CD4-positive, alpha-beta T cell treated with Interleukin-21 for 1 hour (primary cell): ENCODE measurements at regions not wholly inside any gene's neighbourhood (a gene's known extent, or its start where the extent isn't known, plus 50 kb on each side); places are given as distances from the start of the nearest gene placed in this dataset.
"Not testable (repeated sequence)": the region's sequence is repeated elsewhere in the genome, so short reads cannot be mapped to it uniquely, and the experiment has no call there.

Experiments used
- DNase-seq: peaks from one replicate; pipeline ENCODE4 v3.0.0-alpha.2; 2020

DNA sequence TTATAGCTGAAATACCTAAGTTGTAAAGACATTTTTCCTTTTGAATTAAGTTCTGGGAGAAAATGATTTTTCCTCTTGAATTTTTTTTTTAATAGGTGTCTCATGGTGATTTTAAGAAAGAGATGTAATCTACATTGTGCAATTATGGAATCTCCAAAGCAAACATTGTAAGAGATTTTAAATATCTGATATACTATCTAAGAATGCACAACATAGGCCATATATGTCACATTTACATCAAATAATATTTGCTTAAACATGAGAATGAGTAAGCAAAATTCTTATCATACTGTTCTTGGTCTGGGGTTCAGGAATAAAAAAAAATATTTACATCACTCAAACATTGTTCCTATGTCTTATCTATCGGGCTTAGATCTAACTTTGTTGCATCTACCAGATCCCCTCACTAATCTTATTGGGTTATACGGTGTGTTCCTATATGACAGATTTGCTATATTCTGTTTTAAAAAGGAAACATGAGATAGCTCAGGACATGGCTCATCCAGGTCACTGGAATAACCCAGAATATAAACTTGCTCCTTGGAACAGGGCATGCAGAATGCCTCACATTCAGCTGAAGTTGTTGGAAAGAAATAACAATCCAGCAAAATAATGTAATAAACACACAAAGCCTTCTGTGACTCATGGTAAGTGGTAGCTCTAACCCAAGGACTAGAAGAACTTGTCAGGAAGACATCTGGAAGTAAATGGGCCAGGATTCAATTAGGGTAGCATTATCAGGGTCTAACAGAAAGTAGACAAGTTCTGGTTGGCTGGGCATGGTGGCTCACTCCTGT lies 794.7 kb downstream of the IPMK start:
- no peak for DNase-seq

GRCh38 chr10:57468894-57469432 lies 798.7 kb downstream of the IPMK start:
- DNase-seq: no peak

DNA sequence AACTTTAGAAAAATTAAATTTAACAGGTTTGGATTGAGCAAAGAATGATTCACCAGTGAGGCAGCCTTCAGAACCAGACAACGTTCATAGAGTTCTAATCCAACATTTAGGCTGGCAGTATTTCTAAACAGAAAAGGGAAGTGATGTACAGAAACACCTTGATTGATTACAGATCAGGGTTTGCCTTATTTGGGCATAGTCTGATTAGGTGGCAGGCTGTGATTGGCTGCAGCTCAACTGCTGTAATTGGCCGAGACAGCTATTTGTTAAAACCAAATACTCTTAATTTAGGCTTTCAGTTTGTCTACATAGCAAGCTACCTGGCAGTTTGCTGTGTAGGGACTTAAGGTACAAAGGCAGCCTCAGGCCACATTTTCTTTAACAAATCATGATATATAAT lies 802.5 kb downstream of the IPMK start:
- DNase-seq: no peak

GRCh38 chr10:57460540-57460939 lies 807.2 kb downstream of the IPMK start:
- no peak for DNase-seq

DNA sequence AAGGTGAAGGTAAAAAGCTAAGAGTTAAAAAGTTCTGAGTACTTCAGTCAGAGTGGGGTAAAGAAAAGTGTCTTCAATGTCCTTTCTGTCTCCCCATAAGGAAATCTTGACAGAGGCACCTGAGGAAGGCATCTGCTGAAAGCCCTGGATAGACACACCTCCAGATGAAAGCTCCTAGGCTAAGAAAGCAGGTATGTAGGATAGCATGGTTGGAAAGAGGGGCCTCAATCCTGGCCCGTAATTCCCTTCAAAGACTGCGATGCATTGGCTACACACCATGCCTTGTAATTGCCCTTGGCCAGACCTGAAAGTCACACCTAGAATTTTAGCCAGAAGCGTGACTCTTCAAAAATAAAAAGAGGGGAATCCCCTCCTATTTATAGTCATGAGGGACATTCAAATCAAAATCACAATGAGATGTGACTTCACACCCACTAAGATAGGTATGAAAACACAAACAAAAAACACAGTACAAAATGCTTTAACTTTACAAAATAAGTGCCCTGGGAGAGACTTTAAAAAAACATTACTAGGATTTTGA lies 809.7 kb downstream of the IPMK start:
- DNase-seq: no peak

- DNase-seq: no peak
These were observed 837.3 kb downstream of the IPMK start for GRCh38 chr10:57430376-57430775.

DNA sequence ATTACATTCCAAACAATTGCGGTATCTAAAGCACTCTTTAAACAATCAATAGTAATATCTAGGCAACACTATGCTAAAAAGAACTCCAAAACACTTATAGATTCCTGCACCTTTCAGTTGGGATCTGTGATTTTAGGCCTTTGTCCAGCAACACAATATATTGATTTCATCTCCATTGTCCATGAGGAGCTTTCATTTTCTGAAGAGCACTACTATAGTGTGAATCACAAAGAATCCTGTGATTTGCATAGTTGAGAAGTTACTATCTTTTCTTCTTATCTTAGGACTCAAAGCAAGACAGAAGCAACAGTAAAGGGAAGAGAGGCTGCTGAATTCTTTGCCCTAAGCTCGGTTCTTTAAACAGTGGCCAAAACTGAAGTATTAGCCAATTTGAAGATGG lies 846.8 kb downstream of the IPMK start:
- no peak for DNase-seq

- no peak for DNase-seq
These were observed 849.2 kb downstream of the IPMK start for GRCh38 chr10:57418476-57418875.

DNA sequence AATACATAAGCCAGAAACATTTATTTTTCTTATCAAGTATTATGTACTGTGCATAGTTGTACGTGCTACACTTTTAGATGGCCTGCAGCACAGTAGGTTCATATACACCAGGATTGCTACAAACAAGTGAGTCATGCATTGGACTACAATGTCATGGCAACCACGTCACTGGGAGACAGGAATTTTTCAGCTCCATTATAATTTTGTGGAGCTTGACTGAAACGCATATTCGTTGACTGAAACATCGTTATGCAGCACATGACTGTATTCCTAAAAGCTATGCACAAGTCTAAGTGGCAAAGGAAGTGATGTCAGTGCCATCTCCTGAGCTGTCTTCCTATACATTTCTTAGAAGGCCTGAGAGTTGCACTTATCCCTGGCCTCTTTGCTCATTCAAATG lies 871.8 kb downstream of the IPMK start:
- DNase-seq: no peak

- no peak for DNase-seq
These were observed 900.3 kb downstream of the IPMK start for GRCh38 chr10:57367412-57367811.

GRCh38 chr10:57362811-57363210 lies 904.9 kb downstream of the IPMK start:
- DNase-seq: no peak

DNA sequence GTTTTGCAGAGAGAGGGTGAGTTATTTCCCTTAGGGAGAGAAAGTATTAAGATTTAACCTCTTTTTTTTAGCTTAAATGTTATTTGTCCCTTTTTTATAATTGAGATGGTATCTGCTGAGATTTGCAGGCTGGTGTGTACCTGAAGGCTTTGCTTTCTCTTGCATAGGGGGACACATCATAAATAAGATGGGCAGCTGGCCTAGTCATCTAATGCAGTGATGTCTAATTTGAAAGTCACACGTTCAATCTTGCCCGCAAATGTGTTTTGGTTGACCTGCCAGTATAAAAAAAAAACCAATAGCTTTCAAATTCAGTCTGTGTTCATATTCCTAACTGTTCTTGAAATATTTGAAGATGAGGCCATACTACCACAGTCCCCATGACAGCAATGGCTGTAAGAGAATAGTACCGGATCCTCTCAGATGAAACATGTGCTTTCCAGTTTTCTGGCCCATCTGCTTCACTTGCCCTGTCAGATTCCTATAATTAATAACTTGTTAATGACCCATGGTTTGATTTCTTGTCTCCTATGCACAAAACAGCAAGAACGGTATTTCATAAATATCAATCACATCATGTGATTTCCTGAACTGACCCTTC lies 914.2 kb downstream of the IPMK start:
- no peak for DNase-seq

DNA sequence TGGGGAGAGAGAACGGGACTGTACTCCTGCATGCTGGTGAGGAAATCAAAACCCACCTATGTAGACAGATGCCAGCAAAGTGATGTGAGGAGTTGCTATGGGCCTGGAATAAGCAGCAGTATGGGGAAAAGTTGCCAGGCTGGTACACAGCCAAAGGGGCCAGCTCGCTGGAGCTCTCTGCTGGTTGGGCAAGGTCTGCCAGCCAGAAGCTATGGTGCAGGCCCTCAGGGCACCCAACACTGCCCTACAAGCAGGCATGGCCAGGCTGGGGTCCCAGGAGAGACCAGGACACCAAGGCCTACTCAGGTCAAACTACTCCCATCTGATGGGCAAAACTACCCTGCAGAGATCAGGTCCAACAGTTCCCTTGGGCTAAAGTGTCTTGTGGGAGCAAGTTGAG lies 916.6 kb downstream of the IPMK start:
- no peak for DNase-seq

GRCh38 chr10:57341294-57341693 lies 926.4 kb downstream of the IPMK start:
- DNase-seq: no peak

GRCh38 chr10:57338823-57339558 lies 928.7 kb downstream of the IPMK start:
- DNase-seq: peak; percentile 17

DNA sequence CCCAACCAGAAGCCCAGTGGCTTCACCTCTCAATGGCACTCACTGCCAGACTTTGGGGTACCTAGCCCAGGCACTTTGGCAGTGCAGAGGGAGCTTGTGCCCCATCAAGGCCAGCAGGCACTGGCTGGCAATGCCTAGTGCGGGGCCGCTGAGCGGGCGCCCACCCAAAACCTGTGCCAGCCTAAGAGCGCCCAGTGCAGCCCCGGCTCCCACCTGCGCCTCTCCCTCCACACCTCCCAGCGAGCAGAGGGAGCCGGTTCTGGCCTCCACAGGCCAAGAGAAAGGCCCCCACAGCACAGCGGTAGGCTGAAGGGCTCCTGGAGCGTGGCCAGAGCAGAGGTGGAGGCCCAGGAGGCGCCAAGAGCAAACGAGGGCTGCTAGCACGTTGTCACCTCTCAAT lies 930.8 kb downstream of the IPMK start:
- no peak for DNase-seq

DNA sequence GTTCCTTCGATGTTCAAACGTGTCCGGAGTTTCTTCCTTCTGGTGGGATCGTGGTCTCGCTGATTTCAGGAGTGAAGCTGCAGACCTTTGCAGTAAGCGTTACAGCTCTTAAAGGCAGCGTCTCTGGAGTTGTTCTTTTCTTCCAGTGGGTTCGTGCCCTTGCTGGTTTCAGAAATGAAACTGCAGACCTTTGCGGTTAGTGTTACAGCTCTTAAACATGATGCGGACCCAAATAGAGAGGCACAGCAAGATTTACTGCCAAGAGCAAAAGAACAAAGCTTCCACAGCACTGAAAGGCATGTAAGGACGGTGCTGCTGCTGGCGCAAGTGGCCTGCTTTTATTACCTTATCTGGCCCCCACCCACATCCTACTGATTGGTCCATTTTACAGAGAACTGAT lies 931.4 kb downstream of the IPMK start:
- DNase-seq: no peak

DNA sequence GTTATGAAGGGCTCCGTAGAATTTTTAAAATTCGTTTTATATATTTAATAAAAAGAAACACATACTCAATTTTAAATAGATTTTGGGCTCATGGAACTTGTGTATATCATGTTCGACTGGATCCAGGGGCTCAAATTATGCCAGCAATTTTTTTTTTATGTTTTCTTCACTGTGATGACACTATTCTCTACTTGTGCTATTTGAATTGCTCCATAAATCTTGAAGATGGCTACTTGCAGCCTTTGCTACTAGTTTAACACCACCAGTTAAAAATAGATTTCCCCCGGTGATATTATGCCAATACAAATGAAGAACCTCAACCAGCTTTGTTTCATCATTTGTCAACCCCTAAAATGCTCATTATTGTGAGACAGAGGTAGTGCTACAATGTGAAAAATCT lies 933.2 kb downstream of the IPMK start:
- DNase-seq: no peak

DNA sequence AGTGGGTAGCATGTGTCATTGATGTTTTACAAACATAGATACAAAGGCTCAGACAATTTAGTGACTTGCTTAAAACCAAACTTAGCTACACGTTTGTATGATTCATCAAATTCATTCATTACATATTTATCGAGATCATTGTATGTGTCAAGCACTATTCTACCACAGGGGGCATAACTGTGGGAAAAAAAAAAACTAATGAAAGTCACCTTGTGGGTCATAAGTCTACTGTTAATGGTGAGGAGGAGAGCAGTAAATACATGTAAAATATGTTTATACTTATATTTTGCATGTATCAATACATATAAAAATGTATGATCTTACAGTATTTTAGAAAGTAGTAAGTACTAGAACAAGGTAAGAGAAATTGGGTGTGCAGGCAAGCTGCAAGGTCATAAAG lies 933.8 kb downstream of the IPMK start:
- DNase-seq: no peak

DNA sequence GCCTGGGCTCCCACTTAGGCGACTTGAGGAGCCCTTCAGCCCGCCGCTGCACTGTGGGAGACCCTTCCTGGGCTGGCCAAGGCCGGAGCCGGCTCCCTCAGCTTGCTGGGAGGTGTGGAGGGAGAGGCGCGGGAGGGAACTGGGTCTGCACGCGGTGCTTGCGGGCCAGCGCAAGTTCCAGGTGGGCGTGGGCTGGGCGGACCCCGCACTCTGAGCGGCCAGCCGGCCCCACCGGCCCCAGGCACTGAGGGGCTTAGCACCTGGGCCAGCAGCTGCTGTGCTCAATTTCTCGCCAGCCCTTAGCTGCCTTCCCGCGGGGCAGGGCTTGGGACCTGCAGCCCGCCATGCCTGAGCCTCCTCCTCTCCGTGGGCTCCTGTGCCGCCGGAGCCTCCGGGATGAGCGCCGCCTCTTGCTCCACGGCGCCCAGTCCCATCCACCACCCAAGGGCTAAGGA lies 946.3 kb downstream of the IPMK start:
- not testable (repeated sequence) for DNase-seq

DNA sequence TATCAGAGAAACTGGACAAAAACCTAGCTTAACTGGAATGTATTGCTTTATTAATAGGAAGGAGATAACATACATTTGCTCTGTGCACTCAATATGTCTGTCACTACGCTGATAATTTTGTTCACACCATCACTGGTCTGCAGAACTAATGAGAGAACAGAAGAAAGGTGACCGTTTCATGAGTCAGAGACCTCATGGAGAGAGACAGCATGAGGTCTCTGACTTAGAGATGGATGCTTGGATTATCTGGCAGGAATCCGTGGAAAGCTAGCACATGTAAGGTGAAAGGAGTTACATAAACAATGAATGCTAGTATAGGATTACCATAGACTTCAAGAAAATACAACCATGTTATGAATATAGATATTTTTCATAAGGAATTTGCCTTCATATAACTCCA lies 947.3 kb downstream of the IPMK start:
- no peak for DNase-seq

- DNase-seq: no peak
These were observed 953.0 kb upstream of the ZWINT start for GRCh38 chr10:57314046-57314445.

DNA sequence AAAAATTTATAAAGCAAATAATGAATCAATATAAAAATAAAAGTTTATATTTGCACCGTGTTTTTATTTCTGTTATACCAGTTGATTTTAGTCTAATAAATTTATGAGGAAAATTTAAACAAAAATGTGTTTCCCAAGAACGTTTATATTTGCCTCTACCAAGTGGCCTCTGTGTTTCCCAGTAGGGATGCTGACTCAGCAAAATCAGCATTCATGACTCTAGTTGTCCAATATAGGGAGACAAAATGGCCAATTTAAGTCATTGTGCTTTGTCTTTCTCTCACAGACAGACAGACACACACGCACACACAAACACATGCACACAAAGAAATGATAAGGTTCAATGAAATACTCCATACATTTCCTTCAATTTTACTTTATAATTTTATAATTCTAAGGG lies 942.5 kb upstream of the ZWINT start:
- no peak for DNase-seq

GRCh38 chr10:57300718-57301117 lies 939.7 kb upstream of the ZWINT start:
- no peak for DNase-seq
